ENCODE measurements at regions not wholly inside any gene's neighbourhood (a gene's known extent, or its start where the extent isn't known, plus 50 kb on each side); places are given as distances from the start of the nearest gene placed in this dataset.

GRCh38 chr3:89617706-89618105 is 510.3 kb downstream of the EPHA3 start:
- ChIA-PET POLR2A (no interaction called here), CTCF (no interaction called here)
- no peak for TF ChIP-seq YY1 (tag by site-specific recombination; IDR thresholded peaks at IDR 0.05)
- no peak for TF ChIP-seq ZNF211 (tag by site-specific recombination; IDR thresholded peaks at IDR 0.05; ENCODE audit: low read depth)
- TF ChIP-seq TCF7L2 (IDR thresholded peaks at IDR 0.05; ENCODE audit: borderline replicate concordance, low read depth, low read length): no peak
- no peak for TF ChIP-seq PRDM10 (tag by site-specific recombination; IDR thresholded peaks at IDR 0.05)
- TF ChIP-seq ZNF404 (tag by site-specific recombination; IDR thresholded peaks at IDR 0.05): no peak
- no peak for TF ChIP-seq ZNF549 (tag by site-specific recombination; IDR thresholded peaks at IDR 0.05)
- TF ChIP-seq ZNF24 (tag by site-specific recombination; IDR thresholded peaks at IDR 0.05): no peak
- no peak for TF ChIP-seq ZBTB6 (tag by site-specific recombination; IDR thresholded peaks at IDR 0.05)
- no peak for TF ChIP-seq ZNF449 (tag by site-specific recombination; IDR thresholded peaks at IDR 0.05)
- no peak for TF ChIP-seq ZNF610 (tag by site-specific recombination; IDR thresholded peaks at IDR 0.05; ENCODE audit: borderline replicate concordance)
- TF ChIP-seq ZNF791 (tag by site-specific recombination; IDR thresholded peaks at IDR 0.05): no peak
- no peak for TF ChIP-seq ZNF174 (tag by site-specific recombination; IDR thresholded peaks at IDR 0.05)
- TF ChIP-seq HIC1 (tag by site-specific recombination; IDR thresholded peaks at IDR 0.05): no peak
- TF ChIP-seq PRDM1 (tag by site-specific recombination; IDR thresholded peaks at IDR 0.05): no peak
- no peaks in the 10 kb centered on the region for H3K4me1 ChIP-seq (ENCODE audit: control insufficient read depth, insufficient read depth, low read length)
- no peak overlapping the region for H3K27ac ChIP-seq (ENCODE audit: extremely low read depth, low read depth, low read length)
- no peaks in the 10 kb centered on the region for H3K36me3 ChIP-seq (ENCODE audit: control insufficient read depth in 2 of 2, insufficient read depth in 1 of 2, low read length in 2 of 2)
- no peak overlapping the region for H3K4me3 ChIP-seq (ENCODE audit: low read depth, low read length)
- no peaks in the 10 kb centered on the region for H3K9me3 ChIP-seq (ENCODE audit: control insufficient read depth, insufficient read depth, low read depth, low read length)

- H3K36me3 ChIP-seq (ENCODE audit: control insufficient read depth in 2 of 2, insufficient read depth in 1 of 2, low read length in 2 of 2): no peaks in the 10 kb centered on the region
- POLR2A ChIA-PET: no interaction called here
- TF ChIP-seq FEZF1 (tag by site-specific recombination; IDR thresholded peaks at IDR 0.05) (no peak), ZNF610 (tag by site-specific recombination; IDR thresholded peaks at IDR 0.05; ENCODE audit: borderline replicate concordance) (no peak), ZNF791 (tag by site-specific recombination; IDR thresholded peaks at IDR 0.05) (no peak), ZNF549 (tag by site-specific recombination; IDR thresholded peaks at IDR 0.05) (no peak), GLIS1 (tag by site-specific recombination; IDR thresholded peaks at IDR 0.05) (no peak), KLF1 (tag by site-specific recombination; IDR thresholded peaks at IDR 0.05) (no peak), ZNF146 (tag by site-specific recombination; IDR thresholded peaks at IDR 0.05) (no peak), ZNF132 (tag by site-specific recombination; IDR thresholded peaks at IDR 0.05; ENCODE audit: borderline replicate concordance) (no peak), ZNF560 (tag by site-specific recombination; IDR thresholded peaks at IDR 0.05; ENCODE audit: borderline replicate concordance) (no peak), ZNF23 (tag by site-specific recombination; IDR thresholded peaks at IDR 0.05; ENCODE audit: borderline replicate concordance) (no peak)
- no peak overlapping the region for H3K27ac ChIP-seq (ENCODE audit: extremely low read depth, low read depth, low read length)
- CTCF ChIA-PET: no interaction called here
- H3K4me3 ChIP-seq (ENCODE audit: low read depth, low read length): no peak overlapping the region
- H3K9me3 ChIP-seq (ENCODE audit: control insufficient read depth, insufficient read depth, low read depth, low read length): no peaks in the 10 kb centered on the region
- no peaks in the 10 kb centered on the region for H3K4me1 ChIP-seq (ENCODE audit: control insufficient read depth, insufficient read depth, low read length)
Measured at GRCh38 chr3:89619263-89619662, 511.8 kb downstream of the EPHA3 start.

Data from HEK293 (cell line).